ENCODE measurements at regions not wholly inside any gene's neighbourhood (a gene's known extent, or its start where the extent isn't known, plus 50 kb on each side); places are given as distances from the start of the nearest gene placed in this dataset.

- DNase-seq (ENCODE audit: low read depth in 2 of 3, low spot score in 1 of 3), result no peak
Observed at GRCh38 chr9:108125625-108126024, 636.1 kb upstream of the KLF4 start.

GRCh38 chr9:108119530-108120113, 630.1 kb upstream of the KLF4 start:
- no peak for DNase-seq (ENCODE audit: low read depth in 2 of 3, low spot score in 1 of 3)

GRCh38 chr9:108117795-108118194, 628.2 kb upstream of the KLF4 start:
- no peak for DNase-seq (ENCODE audit: low read depth in 2 of 3, low spot score in 1 of 3)

- DNase-seq (ENCODE audit: low read depth in 2 of 3, low spot score in 1 of 3), result no peak
Observed at GRCh38 chr9:108117306-108117705, 627.7 kb upstream of the KLF4 start.

- DNase-seq (ENCODE audit: low read depth in 2 of 3, low spot score in 1 of 3), result no peak
Observed at GRCh38 chr9:108113596-108113995, 624.0 kb upstream of the KLF4 start.

- DNase-seq (ENCODE audit: low read depth in 2 of 3, low spot score in 1 of 3), result no peak
Observed at GRCh38 chr9:108109927-108110690, 620.5 kb upstream of the KLF4 start.

- no peak for DNase-seq (ENCODE audit: low read depth in 2 of 3, low spot score in 1 of 3)
Observed at GRCh38 chr9:108108852-108109448, 619.4 kb upstream of the KLF4 start.

- no peak for DNase-seq (ENCODE audit: low read depth in 2 of 3, low spot score in 1 of 3)
Observed at GRCh38 chr9:108108280-108108851, 618.8 kb upstream of the KLF4 start.

- no peak for DNase-seq (ENCODE audit: low read depth in 2 of 3, low spot score in 1 of 3)
Observed at GRCh38 chr9:108105885-108106284, 616.3 kb upstream of the KLF4 start.

GRCh38 chr9:108104991-108105390, 615.4 kb upstream of the KLF4 start:
- no peak for DNase-seq (ENCODE audit: low read depth in 2 of 3, low spot score in 1 of 3)

GRCh38 chr9:108103046-108103693, 613.6 kb upstream of the KLF4 start:
- DNase-seq (ENCODE audit: low read depth in 2 of 3, low spot score in 1 of 3), result no peak

- no peak for DNase-seq (ENCODE audit: low read depth in 2 of 3, low spot score in 1 of 3)
Observed at GRCh38 chr9:108101410-108101809, 611.8 kb upstream of the KLF4 start.

GRCh38 chr9:108100571-108100970, 611.0 kb upstream of the KLF4 start:
- DNase-seq (ENCODE audit: low read depth in 2 of 3, low spot score in 1 of 3), result no peak

- DNase-seq (ENCODE audit: low read depth in 2 of 3, low spot score in 1 of 3), result no peak
Observed at GRCh38 chr9:108099854-108100253, 610.3 kb upstream of the KLF4 start.

- no peak for DNase-seq (ENCODE audit: low read depth in 2 of 3, low spot score in 1 of 3)
Observed at GRCh38 chr9:108095496-108095895, 605.9 kb upstream of the KLF4 start.

- no peak for DNase-seq (ENCODE audit: low read depth in 2 of 3, low spot score in 1 of 3)
Observed at GRCh38 chr9:108094676-108094993, 605.1 kb upstream of the KLF4 start.

GRCh38 chr9:108093773-108094675, 604.5 kb upstream of the KLF4 start:
- DNase-seq (ENCODE audit: low read depth in 2 of 3, low spot score in 1 of 3), result no peak

GRCh38 chr9:108088916-108089315, 599.3 kb upstream of the KLF4 start:
- no peak for DNase-seq (ENCODE audit: low read depth in 2 of 3, low spot score in 1 of 3)

GRCh38 chr9:108087781-108088180, 598.2 kb upstream of the KLF4 start:
- DNase-seq (ENCODE audit: low read depth in 2 of 3, low spot score in 1 of 3), result no peak

GRCh38 chr9:108086624-108087023, 597.1 kb upstream of the KLF4 start:
- DNase-seq (ENCODE audit: low read depth in 2 of 3, low spot score in 1 of 3), result no peak

- no peak for DNase-seq (ENCODE audit: low read depth in 2 of 3, low spot score in 1 of 3)
Observed at GRCh38 chr9:108085294-108085693, 595.7 kb upstream of the KLF4 start.

Measured in stimulated activated CD4-positive, alpha-beta T cell treated with anti-CD3 and anti-CD28 coated beads, Interleukin-12 subunit alpha, Interleukin-12 subunit beta, amount 100 ng/mL, for 48 hours (primary cell).